Activated CD4-positive, alpha-beta memory T cell treated with anti-CD3 and anti-CD28 coated beads, Interleukin-2, amount 10 ng/mL, durations not matched to agents 7 days and 5 days (primary cell): ENCODE measurements at regions not wholly inside any gene's neighbourhood (a gene's known extent, or its start where the extent isn't known, plus 50 kb on each side); places are given as distances from the start of the nearest gene placed in this dataset.
"Not testable (repeated sequence)": the region's sequence is repeated elsewhere in the genome, so short reads cannot be mapped to it uniquely, and the experiment has no call there.

Experiments used
- CTCF ChIA-PET: fragments of 350-600 bp; sonication (Branson Sonifier 250); formaldehyde crosslinking; loops from one replicate; lab custom pipeline; 2021; ENCODE audit warnings: antibody characterized with exemption, inconsistent platforms; lab: Charles Lee
- POLR2A ChIA-PET: fragments of 350-600 bp; sonication (Branson Sonifier 250); formaldehyde crosslinking; loops from one replicate; lab custom pipeline; 2021; ENCODE audit warnings: antibody characterized with exemption; lab: Charles Lee
- DNase-seq: peaks from one replicate; pipeline ENCODE4 v3.0.0-alpha.2; 2020
- H3K27ac Mint-ChIP-seq: one replicate; pipeline ENCODE4 v1.8.0; 2021; ENCODE audit warnings: mild to moderate bottlenecking, mixed read lengths
- H3K27me3 Mint-ChIP-seq: one replicate; pipeline ENCODE4 v1.8.0; 2021; ENCODE audit warnings: mixed read lengths
- H3K36me3 Mint-ChIP-seq: one replicate; pipeline ENCODE4 v1.8.0; 2021; ENCODE audit warnings: low read depth, mixed read lengths
- H3K4me1 Mint-ChIP-seq: one replicate; pipeline ENCODE4 v1.8.0; 2021; ENCODE audit warnings: mixed read lengths
- H3K4me3 Mint-ChIP-seq: one replicate; pipeline ENCODE4 v1.8.0; 2021; ENCODE audit warnings: mild to moderate bottlenecking, mixed read lengths
- H3K9me3 Mint-ChIP-seq: one replicate; pipeline ENCODE4 v1.8.0; 2021; ENCODE audit warnings: mixed read lengths

- POLR2A ChIA-PET: no interaction called here
- DNase-seq: no peak
- Mint-ChIP-seq H3K27ac (no peak overlapping the region), H3K36me3 (no peaks in the 10 kb centered on the region), H3K4me1 (no peaks in the 10 kb centered on the region), H3K27me3 (peaks cover 3% of the 10 kb centered on the region), H3K9me3 (no peaks in the 10 kb centered on the region), H3K4me3 (no peak overlapping the region)
- CTCF ChIA-PET: interaction anchor here (0.7 kb wide), 1 partner anchor 430 kb away, joined by 3 read pairs; no protein-coding TSS in a partner anchor
Measured at GRCh38 chr1:209101106-209101505, 482.4 kb upstream of the CAMK1G start.

- Mint-ChIP-seq H3K27ac (no peak overlapping the region), H3K9me3 (no peaks in the 10 kb centered on the region), H3K36me3 (no peaks in the 10 kb centered on the region), H3K4me1 (no peaks in the 10 kb centered on the region), H3K4me3 (no peak overlapping the region), H3K27me3 (peaks cover 3% of the 10 kb centered on the region)
- ChIA-PET POLR2A (no interaction called here), CTCF (no interaction called here)
- DNase-seq: no peak
Measured at GRCh38 chr1:209102120-209102519, 481.4 kb upstream of the CAMK1G start.

GRCh38 chr1:209102531-209102930 is 481.0 kb upstream of the CAMK1G start:
- Mint-ChIP-seq H3K36me3 (no peaks in the 10 kb centered on the region), H3K27ac (no peak overlapping the region), H3K27me3 (peaks cover 3% of the 10 kb centered on the region), H3K4me1 (no peaks in the 10 kb centered on the region), H3K4me3 (no peak overlapping the region), H3K9me3 (no peaks in the 10 kb centered on the region)
- POLR2A ChIA-PET: no interaction called here
- CTCF ChIA-PET: no interaction called here
- DNase-seq: no peak

GRCh38 chr1:209103092-209103491 is 480.4 kb upstream of the CAMK1G start:
- H3K4me3 Mint-ChIP-seq: no peak overlapping the region
- H3K4me1 Mint-ChIP-seq: no peaks in the 10 kb centered on the region
- H3K9me3 Mint-ChIP-seq: no peaks in the 10 kb centered on the region
- no peak overlapping the region for H3K27ac Mint-ChIP-seq
- DNase-seq: no peak
- peaks cover 3% of the 10 kb centered on the region for H3K27me3 Mint-ChIP-seq
- H3K36me3 Mint-ChIP-seq: no peaks in the 10 kb centered on the region
- CTCF ChIA-PET: no interaction called here
- POLR2A ChIA-PET: no interaction called here

- no peaks in the 10 kb centered on the region for H3K9me3 Mint-ChIP-seq
- peaks cover 3% of the 10 kb centered on the region for H3K27me3 Mint-ChIP-seq
- DNase-seq: no peak
- H3K27ac Mint-ChIP-seq: no peak overlapping the region
- CTCF ChIA-PET: no interaction called here
- POLR2A ChIA-PET: no interaction called here
- H3K36me3 Mint-ChIP-seq: no peaks in the 10 kb centered on the region
- no peaks in the 10 kb centered on the region for H3K4me1 Mint-ChIP-seq
- H3K4me3 Mint-ChIP-seq: no peak overlapping the region
Measured at GRCh38 chr1:209104646-209105045, 478.9 kb upstream of the CAMK1G start.

- Mint-ChIP-seq H3K27me3 (peaks cover 1% of the 10 kb centered on the region), H3K9me3 (no peaks in the 10 kb centered on the region), H3K4me1 (no peaks in the 10 kb centered on the region), H3K36me3 (no peaks in the 10 kb centered on the region), H3K27ac (no peak overlapping the region), H3K4me3 (no peak overlapping the region)
- ChIA-PET POLR2A (no interaction called here), CTCF (no interaction called here)
- DNase-seq: no peak
Measured at GRCh38 chr1:209105701-209106100, 477.8 kb upstream of the CAMK1G start.

GRCh38 chr1:209106237-209106741 is 477.2 kb upstream of the CAMK1G start:
- no peak for DNase-seq
- Mint-ChIP-seq H3K9me3 (no peaks in the 10 kb centered on the region), H3K36me3 (no peaks in the 10 kb centered on the region), H3K27me3 (peaks cover 1% of the 10 kb centered on the region), H3K4me3 (no peak overlapping the region), H3K27ac (no peak overlapping the region), H3K4me1 (no peaks in the 10 kb centered on the region)
- ChIA-PET CTCF (no interaction called here), POLR2A (no interaction called here)

GRCh38 chr1:209106861-209107260 is 476.7 kb upstream of the CAMK1G start:
- DNase-seq: no peak
- H3K4me3 Mint-ChIP-seq: no peak overlapping the region
- H3K4me1 Mint-ChIP-seq: no peaks in the 10 kb centered on the region
- H3K36me3 Mint-ChIP-seq: no peaks in the 10 kb centered on the region
- ChIA-PET POLR2A (no interaction called here), CTCF (no interaction called here)
- H3K9me3 Mint-ChIP-seq: no peaks in the 10 kb centered on the region
- H3K27ac Mint-ChIP-seq: no peak overlapping the region
- H3K27me3 Mint-ChIP-seq: peaks cover 1% of the 10 kb centered on the region

- H3K27ac Mint-ChIP-seq: no peak overlapping the region
- no peaks in the 10 kb centered on the region for H3K4me1 Mint-ChIP-seq
- H3K4me3 Mint-ChIP-seq: no peak overlapping the region
- H3K36me3 Mint-ChIP-seq: no peaks in the 10 kb centered on the region
- H3K27me3 Mint-ChIP-seq: peaks cover 1% of the 10 kb centered on the region
- CTCF ChIA-PET: no interaction called here
- POLR2A ChIA-PET: no interaction called here
- H3K9me3 Mint-ChIP-seq: no peaks in the 10 kb centered on the region
- DNase-seq: no peak
Measured at GRCh38 chr1:209107535-209107934, 476.0 kb upstream of the CAMK1G start.

- H3K36me3 Mint-ChIP-seq: no peaks in the 10 kb centered on the region
- no peaks in the 10 kb centered on the region for H3K4me1 Mint-ChIP-seq
- CTCF ChIA-PET: no interaction called here
- no peak overlapping the region for H3K27ac Mint-ChIP-seq
- DNase-seq: no peak
- H3K4me3 Mint-ChIP-seq: no peak overlapping the region
- H3K27me3 Mint-ChIP-seq: no peaks in the 10 kb centered on the region
- no peaks in the 10 kb centered on the region for H3K9me3 Mint-ChIP-seq
- POLR2A ChIA-PET: no interaction called here
Measured at GRCh38 chr1:209109001-209109785, 474.3 kb upstream of the CAMK1G start.

GRCh38 chr1:209113521-209113920 is 470.0 kb upstream of the CAMK1G start:
- CTCF ChIA-PET: no interaction called here
- DNase-seq: no peak
- Mint-ChIP-seq H3K4me3 (no peak overlapping the region), H3K36me3 (no peaks in the 10 kb centered on the region), H3K27ac (no peak overlapping the region), H3K4me1 (no peaks in the 10 kb centered on the region), H3K9me3 (no peaks in the 10 kb centered on the region), H3K27me3 (no peaks in the 10 kb centered on the region)
- POLR2A ChIA-PET: no interaction called here

- no peaks in the 10 kb centered on the region for H3K36me3 Mint-ChIP-seq
- CTCF ChIA-PET: no interaction called here
- POLR2A ChIA-PET: no interaction called here
Measured at GRCh38 chr1:209116705-209117104, 466.8 kb upstream of the CAMK1G start.

GRCh38 chr1:209123601-209124000 is 459.9 kb upstream of the CAMK1G start:
- no peaks in the 10 kb centered on the region for H3K4me1 Mint-ChIP-seq
- ChIA-PET POLR2A (no interaction called here), CTCF (no interaction called here)
- no peaks in the 10 kb centered on the region for H3K9me3 Mint-ChIP-seq
- DNase-seq: no peak
- no peaks in the 10 kb centered on the region for H3K27me3 Mint-ChIP-seq
- H3K36me3 Mint-ChIP-seq: no peaks in the 10 kb centered on the region
- no peak overlapping the region for H3K27ac Mint-ChIP-seq
- no peak overlapping the region for H3K4me3 Mint-ChIP-seq

More at GRCh38 chr1:209116705-209117104, 466.8 kb upstream of the CAMK1G start:
- Mint-ChIP-seq H3K4me1 (no peaks in the 10 kb centered on the region), H3K27me3 (no peaks in the 10 kb centered on the region), H3K9me3 (no peaks in the 10 kb centered on the region), H3K27ac (no peak overlapping the region), H3K4me3 (no peak overlapping the region)
- no peak for DNase-seq

GRCh38 chr1:209129091-209129490 is 454.4 kb upstream of the CAMK1G start:
- H3K27me3 Mint-ChIP-seq, POLR2A ChIA-PET, DNase-seq, H3K27ac Mint-ChIP-seq, CTCF ChIA-PET, H3K36me3 Mint-ChIP-seq, H3K4me1 Mint-ChIP-seq, H3K9me3 Mint-ChIP-seq, H3K4me3 Mint-ChIP-seq: not testable (repeated sequence)
